GM18511 (cell line): ENCODE measurements at regions not wholly inside any gene's neighbourhood (a gene's known extent, or its start where the extent isn't known, plus 50 kb on each side); places are given as distances from the start of the nearest gene placed in this dataset.

Experiments used
- ATAC-seq: cut with Tn5 transposase; IDR thresholded peaks from one replicate; pipeline ENCODE4 v1.9.1; 2021; ENCODE audit warnings: mild to moderate bottlenecking, moderate library complexity; ENCODE audit not compliant: unreplicated experiment

GRCh38 chr12:31868965-31869364 lies 90.2 kb upstream of the RESF1 start:
- ATAC-seq, result no peak

DNA sequence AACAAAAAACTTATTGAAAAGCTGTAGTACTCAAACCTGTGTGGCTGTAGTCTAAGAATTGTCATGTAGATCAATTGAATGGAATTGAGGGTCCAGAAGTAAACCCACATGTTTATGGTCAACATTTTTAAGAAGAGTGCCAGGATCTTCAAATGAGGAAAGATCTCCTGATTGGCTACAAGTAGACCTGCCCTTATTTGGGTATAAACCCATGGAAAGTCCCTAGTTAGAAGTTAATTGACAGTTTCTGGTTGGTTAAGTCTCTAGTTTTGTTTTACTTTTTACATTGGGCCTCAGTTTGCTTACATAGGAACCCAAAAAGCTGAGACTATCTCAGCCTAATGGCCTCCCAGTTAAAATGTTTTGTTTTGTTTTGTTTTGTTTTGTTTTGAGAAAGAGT lies 91.9 kb upstream of the RESF1 start:
- no peak for ATAC-seq

- no peak for ATAC-seq
Measured at GRCh38 chr12:31866523-31866922, 92.7 kb upstream of the RESF1 start.

DNA sequence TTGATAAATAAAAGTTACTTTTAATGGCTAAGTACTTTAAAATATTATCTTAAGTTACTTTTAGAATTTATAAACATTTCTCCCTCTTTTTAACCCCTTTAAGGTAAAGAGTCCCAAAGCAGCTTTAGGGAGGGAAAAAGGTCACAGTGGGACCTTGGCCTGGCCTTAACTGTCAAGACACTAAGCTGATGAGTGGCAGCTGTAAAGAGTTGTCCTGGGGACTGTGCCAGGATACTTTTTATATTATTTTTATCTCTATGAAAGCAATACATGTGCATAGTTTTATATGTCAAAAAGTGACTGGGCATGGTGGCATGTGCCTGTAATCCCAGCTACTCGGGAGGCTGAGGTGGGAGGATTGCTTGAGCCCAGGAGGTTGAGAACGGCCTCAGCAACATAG lies 94.2 kb upstream of the RESF1 start:
- no peak for ATAC-seq

DNA sequence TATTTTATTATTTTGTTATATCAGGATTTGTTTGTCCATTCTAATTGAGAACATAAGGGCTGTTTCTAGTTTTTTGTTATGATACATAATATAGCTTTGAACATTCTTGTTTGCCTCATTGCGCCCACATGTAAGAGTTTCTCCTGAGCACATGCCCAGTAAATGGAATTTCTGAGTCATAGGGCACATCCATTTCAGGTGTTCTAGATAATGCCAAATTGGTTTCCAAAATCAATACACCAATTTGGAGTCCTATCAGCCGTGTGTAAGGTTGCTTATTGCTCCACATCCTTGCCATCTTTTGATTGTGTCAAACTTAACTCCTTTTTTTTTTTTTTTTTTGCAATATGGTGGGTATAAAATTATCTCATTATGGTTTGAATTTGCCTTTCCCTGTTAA lies 97.9 kb upstream of the RESF1 start:
- no peak for ATAC-seq

DNA sequence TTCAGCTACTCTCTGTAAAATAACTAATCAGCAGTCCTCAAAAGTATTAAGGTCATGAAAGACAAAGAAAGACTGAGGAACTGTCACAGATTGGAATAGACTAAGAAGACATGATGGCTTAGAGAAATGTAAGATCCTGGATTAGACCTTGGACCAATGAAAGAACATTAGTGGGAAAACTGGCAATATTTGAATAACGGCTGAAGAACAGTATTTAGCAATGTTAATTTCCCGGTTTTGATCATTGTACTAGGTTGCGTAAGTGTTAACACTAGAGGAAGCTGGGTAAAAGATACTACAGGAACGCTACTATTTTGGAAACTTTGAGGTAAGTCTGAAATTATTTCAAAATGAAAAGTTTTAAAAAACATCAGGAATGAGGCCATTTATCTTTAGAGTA lies 98.8 kb upstream of the RESF1 start:
- no peak for ATAC-seq

DNA sequence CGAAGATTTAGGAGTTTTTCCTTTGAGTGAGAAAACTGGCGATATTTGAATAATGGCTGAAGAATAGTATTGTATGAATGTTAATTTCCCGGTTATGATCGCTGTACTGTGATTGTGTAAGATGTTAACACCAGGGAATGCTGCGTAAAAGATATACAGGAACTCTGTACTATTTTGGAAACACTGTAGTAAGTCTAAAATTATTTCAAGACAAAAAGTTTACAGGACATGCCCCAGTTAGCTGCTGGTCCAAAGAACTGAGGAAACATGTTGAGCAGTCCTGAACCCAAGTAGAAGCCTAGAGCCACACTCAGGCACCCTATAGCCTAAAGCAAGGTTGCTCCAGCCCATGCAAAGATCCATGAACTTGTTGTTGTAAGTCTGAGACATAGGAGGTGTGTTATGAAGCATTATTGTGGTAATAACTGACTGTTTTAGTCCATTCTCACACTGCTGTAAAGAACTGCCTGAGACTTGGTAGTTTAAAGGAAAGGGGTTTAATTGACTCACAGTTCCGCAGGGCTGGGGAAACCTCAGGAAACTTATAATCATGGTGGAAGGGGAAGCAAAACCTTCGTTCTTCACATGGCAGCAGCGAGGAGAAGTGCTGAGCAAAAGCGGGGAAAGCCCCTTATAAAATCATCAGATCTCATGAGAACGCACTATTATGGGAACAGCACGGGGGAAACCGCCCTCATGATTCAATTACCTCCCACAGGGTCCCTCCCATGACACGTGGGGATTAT lies 99.8 kb upstream of the RESF1 start:
- ATAC-seq, result peak; percentile 61

DNA sequence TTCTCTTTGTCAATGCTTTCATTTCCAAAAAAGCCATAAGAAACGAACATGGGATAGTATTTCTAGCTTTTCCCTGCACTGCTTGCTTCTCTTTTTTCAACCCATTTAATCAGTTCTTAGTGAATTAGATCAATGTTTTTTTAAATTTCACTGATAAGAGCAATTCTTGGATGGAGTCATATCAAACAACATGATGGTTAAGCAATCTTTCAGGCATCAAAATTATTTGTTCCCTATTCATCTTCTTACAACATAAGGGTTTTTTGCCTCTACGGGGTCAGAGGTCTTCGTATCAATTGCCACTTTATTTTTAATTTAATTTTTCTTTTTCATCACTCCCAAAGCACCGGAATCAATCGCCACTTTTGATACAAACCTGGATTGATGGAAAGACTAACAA lies 103.8 kb upstream of the RESF1 start:
- no peak for ATAC-seq

GRCh38 chr12:31853977-31854376 lies 105.2 kb upstream of the RESF1 start:
- no peak for ATAC-seq

GRCh38 chr12:31853520-31853919 lies 105.7 kb upstream of the RESF1 start:
- ATAC-seq, result no peak

GRCh38 chr12:31850268-31850667 lies 108.9 kb upstream of the RESF1 start:
- no peak for ATAC-seq

DNA sequence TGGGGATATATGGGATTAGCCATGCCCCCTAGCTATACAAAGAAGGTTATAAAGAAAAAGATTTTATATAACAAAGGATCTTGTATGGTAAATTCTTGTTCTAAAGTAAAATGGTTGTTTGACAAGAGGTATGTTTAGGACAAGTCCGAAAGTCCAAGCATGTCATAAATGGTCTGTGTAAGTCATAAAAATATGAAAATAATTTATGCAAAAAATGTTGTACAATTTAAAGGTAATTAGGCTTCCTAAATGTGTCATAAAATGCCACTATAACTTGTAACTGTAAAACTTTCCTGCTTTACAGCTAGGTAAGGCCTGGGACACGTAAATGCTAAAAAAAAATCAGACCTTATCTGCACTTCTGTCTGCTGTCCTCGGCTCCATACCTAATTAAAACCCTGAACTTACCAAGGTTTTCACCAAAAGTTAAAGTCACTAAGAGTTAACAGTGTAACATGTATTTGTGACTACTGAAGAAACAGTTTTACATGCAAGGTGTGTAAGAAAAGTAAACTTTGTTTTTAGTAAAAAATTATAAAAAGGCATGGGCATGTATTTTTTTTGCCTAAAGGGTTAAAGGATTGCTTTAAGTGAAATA lies 110.0 kb upstream of the RESF1 start:
- no peak for ATAC-seq

- ATAC-seq, result no peak
Measured at GRCh38 chr12:31846405-31846804, 112.8 kb upstream of the RESF1 start.

DNA sequence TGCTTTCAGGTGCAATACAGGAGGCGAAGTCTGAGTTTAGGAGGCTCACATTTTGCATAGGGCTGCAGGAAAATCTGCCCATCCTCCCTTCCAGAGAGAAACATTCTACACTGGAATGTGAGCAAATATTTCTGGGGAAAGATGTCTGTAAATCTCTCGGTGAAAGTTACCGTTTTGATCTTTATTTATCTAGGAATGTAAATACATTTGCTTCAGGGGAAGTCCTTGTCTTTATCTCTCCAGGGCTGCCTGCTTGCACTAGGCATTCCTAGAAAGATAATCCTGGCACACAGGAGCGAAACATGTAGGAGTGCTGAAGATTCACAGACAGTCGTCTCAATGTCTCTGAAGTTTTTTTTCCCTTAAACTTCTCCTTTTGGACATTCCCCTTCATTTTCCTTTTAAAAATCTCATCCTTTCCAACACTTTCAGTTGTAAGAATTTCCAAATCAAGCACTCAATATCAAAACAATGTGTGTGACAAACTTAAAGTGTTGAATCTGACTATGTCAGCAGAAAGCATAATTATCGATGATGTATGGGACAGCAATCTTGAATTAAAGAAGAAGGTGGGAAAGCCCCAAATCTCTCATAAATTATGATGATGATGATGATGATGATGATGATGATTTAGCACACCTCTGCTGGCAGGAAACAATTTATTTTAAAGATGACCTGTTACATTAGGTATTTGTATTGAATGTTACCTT lies 113.4 kb upstream of the RESF1 start:
- ATAC-seq, result no peak

DNA sequence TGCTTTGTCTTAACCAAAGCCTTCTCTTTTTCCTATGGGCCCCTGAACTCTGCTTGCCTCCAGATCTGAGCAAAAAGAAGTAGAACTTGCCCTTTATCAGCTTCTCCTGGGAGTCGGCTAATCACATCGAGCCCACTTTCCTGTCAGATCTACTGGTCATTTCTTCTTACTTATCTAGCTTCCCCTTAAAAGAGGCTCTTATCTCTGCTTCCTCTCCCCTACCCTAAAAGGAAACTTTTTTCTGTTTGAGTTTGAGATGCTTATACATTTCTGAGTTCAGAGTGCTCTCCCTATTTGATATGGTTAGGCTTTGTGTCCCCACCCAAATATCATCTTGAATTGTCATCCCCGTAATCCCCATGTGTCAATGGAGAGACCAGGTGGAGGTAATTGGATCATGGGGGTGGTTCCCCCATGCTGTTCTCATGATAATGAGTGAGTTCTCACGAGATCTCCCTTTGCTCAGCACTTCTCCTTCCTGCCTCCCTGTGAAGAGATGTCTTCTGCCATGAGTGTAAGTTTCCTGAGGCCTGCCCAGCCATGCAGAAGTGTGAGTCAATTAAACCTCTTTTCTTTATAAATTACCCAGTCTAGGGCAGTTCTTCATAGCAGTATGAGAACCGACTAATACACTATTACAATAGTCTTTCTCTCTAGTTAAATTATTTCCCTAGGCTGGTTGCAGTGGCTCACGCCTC lies 114.7 kb upstream of the AMN1 start:
- no peak for ATAC-seq

GRCh38 chr12:31837913-31838312 lies 109.1 kb upstream of the AMN1 start:
- no peak for ATAC-seq

- ATAC-seq, result no peak
Measured at GRCh38 chr12:31835276-31835882, 106.6 kb upstream of the AMN1 start.

DNA sequence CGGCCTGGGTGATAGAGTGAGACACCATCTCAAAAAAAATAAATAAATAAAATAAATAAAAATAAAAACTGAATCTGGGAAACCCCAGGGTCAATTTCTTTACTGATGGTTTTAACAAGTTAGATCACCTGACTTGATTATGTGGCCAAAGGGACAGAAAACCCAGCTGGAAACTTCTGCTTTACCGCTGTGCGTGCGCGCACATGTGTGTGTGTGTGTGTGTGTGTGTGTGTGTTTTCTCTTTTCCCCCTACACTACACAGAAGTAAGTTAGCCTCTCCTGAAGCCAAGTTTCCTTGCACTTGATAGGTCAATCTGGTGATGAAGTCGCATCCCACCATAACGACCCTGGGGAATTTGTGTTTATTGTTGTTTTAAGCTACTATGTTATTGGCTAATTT lies 105.3 kb upstream of the AMN1 start:
- no peak for ATAC-seq

DNA sequence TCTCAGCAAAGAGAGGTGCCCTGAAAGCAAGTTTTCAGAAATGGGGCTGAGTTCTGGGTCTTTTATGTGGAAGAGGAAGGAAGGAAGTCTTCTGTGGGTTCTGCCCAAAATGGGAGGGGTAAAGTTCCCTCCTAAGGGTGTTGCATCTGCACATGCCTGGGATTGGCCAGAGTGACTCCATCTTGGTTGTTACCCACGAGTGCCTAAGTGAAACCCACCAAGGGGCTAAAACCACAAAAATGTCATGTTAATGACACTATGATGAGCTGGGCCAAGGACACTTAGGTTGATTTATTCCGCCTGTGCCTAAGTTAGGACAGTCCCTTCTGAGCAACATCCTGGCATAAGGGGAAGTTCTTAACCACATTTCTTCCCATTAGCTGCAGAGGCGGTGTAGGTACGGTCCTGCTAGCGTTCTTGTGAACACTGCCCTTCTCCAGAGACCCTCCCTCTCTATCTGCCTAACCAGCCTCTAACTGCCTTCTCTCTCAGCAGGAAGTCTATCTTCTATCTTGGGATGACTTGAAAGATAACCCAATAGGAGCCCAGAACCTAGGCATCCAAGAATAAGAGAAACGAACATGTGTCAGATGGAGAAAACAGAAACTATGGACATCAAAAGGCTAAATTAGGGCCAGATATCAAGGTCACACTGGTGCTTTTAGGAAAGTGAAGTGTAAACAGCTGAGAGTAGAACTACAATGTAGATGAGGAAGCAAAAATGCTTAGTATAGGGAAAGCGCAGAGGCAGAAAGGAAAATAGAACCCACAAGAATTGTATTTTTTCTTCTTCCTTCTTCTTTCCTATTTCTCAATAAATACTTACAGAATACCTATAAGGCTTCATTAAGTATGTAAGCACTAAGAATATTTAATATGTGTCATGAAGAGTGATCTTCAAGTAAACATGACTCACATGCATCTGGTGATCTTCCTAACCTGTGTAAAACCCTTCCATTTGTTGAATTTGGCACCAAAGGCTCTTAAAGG lies 104.2 kb upstream of the AMN1 start:
- ATAC-seq, result peak; percentile 81

DNA sequence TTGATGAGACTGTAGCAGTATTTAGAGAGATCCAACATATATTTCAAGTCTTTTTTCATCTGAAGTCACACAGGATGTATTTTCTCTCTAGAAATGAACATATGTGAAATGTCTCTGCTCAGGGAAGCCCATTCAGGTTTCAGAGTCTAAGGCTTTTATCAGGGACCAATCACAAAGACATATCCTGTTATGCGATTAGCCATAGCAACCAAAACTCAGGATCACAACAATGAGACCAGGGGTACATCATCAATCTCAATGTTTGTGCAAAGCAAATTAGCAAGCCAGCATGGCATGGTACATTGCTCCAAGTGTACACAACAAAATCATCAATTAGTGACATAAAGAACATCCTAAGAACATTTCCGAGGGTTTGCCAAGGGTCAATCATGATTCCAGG lies 99.2 kb upstream of the AMN1 start:
- ATAC-seq, result no peak
